ENCODE measurements at regions not wholly inside any gene's neighbourhood (a gene's known extent, or its start where the extent isn't known, plus 50 kb on each side); places are given as distances from the start of the nearest gene placed in this dataset.

DNA sequence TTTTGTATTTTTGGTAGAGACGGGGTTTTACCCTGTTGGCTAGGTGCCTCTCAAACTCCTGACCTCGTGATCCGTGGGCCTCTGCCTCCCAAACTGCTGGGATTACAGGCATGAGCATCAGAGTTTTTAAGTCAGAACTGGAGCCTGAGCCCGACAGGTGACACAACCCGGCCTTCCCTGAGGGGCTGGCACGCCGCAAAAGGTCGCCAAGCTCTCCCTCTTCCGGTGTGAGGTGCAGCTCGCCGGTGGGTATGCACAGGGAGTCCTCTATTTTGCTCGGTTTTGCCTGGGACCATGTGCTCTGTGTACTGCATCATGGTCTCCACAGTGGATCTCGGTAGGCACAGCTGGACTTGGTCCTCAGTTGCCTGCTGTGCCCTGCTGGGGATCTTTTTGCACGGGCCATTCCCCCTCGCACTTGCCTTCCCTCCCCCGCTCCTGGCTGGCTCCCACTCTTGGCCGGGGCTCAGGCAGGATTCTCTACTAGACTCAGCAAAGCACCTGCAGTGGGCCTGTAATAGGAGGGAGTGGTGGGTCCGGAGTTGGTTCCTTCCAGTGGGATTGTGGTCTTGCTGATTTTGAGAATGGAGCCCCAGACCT lies 101.2 kb upstream of the KLF13 start:
- BruUV-seq (replicated peaks) = no TSS peak
- Mint-ChIP-seq H3K4me3 (ENCODE audit: low read depth, unreplicated experiment) (no peak overlapping the region), H3K36me3 (ENCODE audit: insufficient read depth, unreplicated experiment) (no peaks in the 10 kb centered on the region), H3K4me1 (ENCODE audit: low read depth, unreplicated experiment) (no peaks in the 10 kb centered on the region), H3K27ac (ENCODE audit: unreplicated experiment) (no peak overlapping the region), H3K27me3 (ENCODE audit: unreplicated experiment) (no peaks in the 10 kb centered on the region), H3K9me3 (ENCODE audit: low read depth, unreplicated experiment) (no peaks in the 10 kb centered on the region)
- CTCF ChIA-PET = interaction anchor here (0.6 kb wide), 1 partner anchor 87 kb away, joined by 5 read pairs; no protein-coding TSS in a partner anchor
- TF ChIP-seq, protein P1, sequence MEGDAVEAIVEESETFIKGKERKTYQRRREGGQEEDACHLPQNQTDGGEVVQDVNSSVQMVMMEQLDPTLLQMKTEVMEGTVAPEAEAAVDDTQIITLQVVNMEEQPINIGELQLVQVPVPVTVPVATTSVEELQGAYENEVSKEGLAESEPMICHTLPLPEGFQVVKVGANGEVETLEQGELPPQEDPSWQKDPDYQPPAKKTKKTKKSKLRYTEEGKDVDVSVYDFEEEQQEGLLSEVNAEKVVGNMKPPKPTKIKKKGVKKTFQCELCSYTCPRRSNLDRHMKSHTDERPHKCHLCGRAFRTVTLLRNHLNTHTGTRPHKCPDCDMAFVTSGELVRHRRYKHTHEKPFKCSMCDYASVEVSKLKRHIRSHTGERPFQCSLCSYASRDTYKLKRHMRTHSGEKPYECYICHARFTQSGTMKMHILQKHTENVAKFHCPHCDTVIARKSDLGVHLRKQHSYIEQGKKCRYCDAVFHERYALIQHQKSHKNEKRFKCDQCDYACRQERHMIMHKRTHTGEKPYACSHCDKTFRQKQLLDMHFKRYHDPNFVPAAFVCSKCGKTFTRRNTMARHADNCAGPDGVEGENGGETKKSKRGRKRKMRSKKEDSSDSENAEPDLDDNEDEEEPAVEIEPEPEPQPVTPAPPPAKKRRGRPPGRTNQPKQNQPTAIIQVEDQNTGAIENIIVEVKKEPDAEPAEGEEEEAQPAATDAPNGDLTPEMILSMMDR (IDR thresholded peaks at IDR 0.05; ENCODE audit: unreplicated experiment) = no peak
- intact Hi-C loops (cut with micrococcal nuclease; ENCODE audit: unreplicated experiment) = no loop called here
- DNase-seq = no peak

DNA sequence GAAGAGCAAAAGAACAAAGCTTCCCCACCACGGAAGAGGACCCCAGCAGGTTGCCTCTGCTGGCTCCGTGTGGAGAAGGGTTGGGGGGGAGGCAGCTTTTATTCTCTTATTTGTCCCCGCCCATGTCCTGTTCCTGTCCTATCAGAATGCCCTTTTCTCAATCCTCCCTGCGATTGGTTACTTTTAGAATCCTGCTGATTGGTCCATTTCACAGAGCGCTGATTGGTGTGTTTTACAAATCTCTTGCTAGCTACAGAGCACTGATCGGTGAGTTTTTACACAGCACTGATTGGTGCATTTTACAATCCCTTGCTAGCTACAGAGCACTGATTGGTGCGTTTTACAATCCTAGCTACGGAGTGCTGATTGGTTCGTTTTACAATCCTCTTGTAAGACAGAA lies 100.6 kb upstream of the KLF13 start:
- Mint-ChIP-seq H3K9me3 (ENCODE audit: low read depth, unreplicated experiment) (no peaks in the 10 kb centered on the region), H3K36me3 (ENCODE audit: insufficient read depth, unreplicated experiment) (no peaks in the 10 kb centered on the region), H3K27me3 (ENCODE audit: unreplicated experiment) (no peaks in the 10 kb centered on the region), H3K4me3 (ENCODE audit: low read depth, unreplicated experiment) (no peak overlapping the region), H3K27ac (ENCODE audit: unreplicated experiment) (no peak overlapping the region), H3K4me1 (ENCODE audit: low read depth, unreplicated experiment) (no peaks in the 10 kb centered on the region)
- no peak for DNase-seq
- intact Hi-C loops (cut with micrococcal nuclease; ENCODE audit: unreplicated experiment) = no loop called here
- no TSS peak for BruUV-seq (replicated peaks)
- CTCF ChIA-PET = interaction anchor here (0.6 kb wide), 1 partner anchor 86 kb away, joined by 5 read pairs; no protein-coding TSS in a partner anchor
- TF ChIP-seq, protein P1 (IDR thresholded peaks at IDR 0.05; ENCODE audit: unreplicated experiment) = no peak

GRCh38 chr15:31227235-31227634 lies 99.4 kb upstream of the KLF13 start:
- H3K27ac Mint-ChIP-seq (ENCODE audit: unreplicated experiment) = no peak overlapping the region
- intact Hi-C loops (cut with micrococcal nuclease; ENCODE audit: unreplicated experiment) = no loop called here
- H3K27me3 Mint-ChIP-seq (ENCODE audit: unreplicated experiment) = no peaks in the 10 kb centered on the region
- no TSS peak for BruUV-seq (replicated peaks)
- H3K4me1 Mint-ChIP-seq (ENCODE audit: low read depth, unreplicated experiment) = no peaks in the 10 kb centered on the region
- no peak for DNase-seq
- CTCF ChIA-PET = no interaction called here
- TF ChIP-seq, protein P1 (IDR thresholded peaks at IDR 0.05; ENCODE audit: unreplicated experiment) = no peak
- H3K4me3 Mint-ChIP-seq (ENCODE audit: low read depth, unreplicated experiment) = no peak overlapping the region
- H3K36me3 Mint-ChIP-seq (ENCODE audit: insufficient read depth, unreplicated experiment) = no peaks in the 10 kb centered on the region
- no peaks in the 10 kb centered on the region for H3K9me3 Mint-ChIP-seq (ENCODE audit: low read depth, unreplicated experiment)

DNA sequence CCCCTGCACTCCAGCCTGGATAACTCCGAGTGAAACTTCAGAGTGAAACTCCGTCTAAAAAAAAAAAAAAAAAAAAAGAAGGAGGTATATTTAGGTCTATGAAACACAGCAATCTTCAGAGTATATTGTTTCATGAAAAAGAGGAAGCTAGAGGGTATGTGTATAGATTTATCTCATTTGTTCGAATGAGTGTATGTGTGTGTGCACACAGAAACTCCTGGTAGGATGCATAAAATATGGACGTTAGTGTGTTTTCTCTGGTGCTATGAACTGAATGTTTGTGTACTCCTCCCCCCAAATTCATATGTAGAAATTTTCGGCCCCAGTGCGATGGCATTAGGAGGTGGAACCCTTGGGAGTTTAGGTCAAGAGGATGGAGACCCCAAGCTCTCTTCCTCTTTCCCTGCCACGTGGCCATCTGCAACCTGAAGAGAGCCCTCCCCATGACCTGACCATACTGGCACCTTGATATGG lies 98.6 kb upstream of the KLF13 start:
- Mint-ChIP-seq H3K4me1 (ENCODE audit: low read depth, unreplicated experiment) (no peaks in the 10 kb centered on the region), H3K36me3 (ENCODE audit: insufficient read depth, unreplicated experiment) (no peaks in the 10 kb centered on the region), H3K27ac (ENCODE audit: unreplicated experiment) (no peak overlapping the region), H3K4me3 (ENCODE audit: low read depth, unreplicated experiment) (no peak overlapping the region), H3K27me3 (ENCODE audit: unreplicated experiment) (no peaks in the 10 kb centered on the region), H3K9me3 (ENCODE audit: low read depth, unreplicated experiment) (no peaks in the 10 kb centered on the region)
- CTCF ChIA-PET = no interaction called here
- BruUV-seq (replicated peaks) = no TSS peak
- DNase-seq = no peak
- TF ChIP-seq, protein P1 (IDR thresholded peaks at IDR 0.05; ENCODE audit: unreplicated experiment) = no peak
- intact Hi-C loops (cut with micrococcal nuclease; ENCODE audit: unreplicated experiment) = no loop called here
